GM12878 (cell line): ENCODE measurements at regions not wholly inside any gene's neighbourhood (a gene's known extent, or its start where the extent isn't known, plus 50 kb on each side); places are given as distances from the start of the nearest gene placed in this dataset.

Experiments used
- ATAC-seq: fragments of 200-7000 bp; cut with Tn5 transposase; 3 replicates; pipeline ENCODE4 v1.9.1; 2020; ENCODE audit warnings: mild to moderate bottlenecking, moderate library complexity
- BruUV-seq: library from RNA; stranded (reverse); fragments of 400-500 nt; replicated peaks from 2 replicates; lab custom pipeline; 2021; lab: Mats Ljungman, UMichigan
- CTCF ChIA-PET: fragments of 300-600 bp; sonication (Branson Sonifier 250); formaldehyde crosslinking; extraction: SDS; loops from one replicate; lab custom pipeline; 2021; ENCODE audit warnings: inconsistent platforms; lab: Yijun Ruan, JAX
- POLR2A ChIA-PET: fragments of 350-600 bp; formaldehyde crosslinking; extraction: SDS; loops from one replicate; lab custom pipeline; 2021; ENCODE audit warnings: inconsistent platforms; lab: Charles Lee
- RAD21 ChIA-PET: fragments of 300-600 bp; sonication (Branson Sonifier 250); formaldehyde crosslinking; loops from one replicate; lab custom pipeline; 2023; ENCODE audit warnings: antibody characterized with exemption; ENCODE audit not compliant: unreplicated experiment; lab: Charles Lee
- SMC1A ChIA-PET: fragments of 300-600 bp; sonication (Branson Sonifier 250); formaldehyde crosslinking; loops from one replicate; lab custom pipeline; 2023; ENCODE audit not compliant: unreplicated experiment, uncharacterized antibody; lab: Charles Lee
- DNase-seq: peaks from one replicate; pipeline ENCODE4 v3.0.0-alpha.2; 2011; ENCODE audit warnings: low read depth, low spot score
- FAIRE-seq: peaks from 3 replicates; lab custom pipeline; 2011; peaks lifted over from hg19 to GRCh38; lab: Jason Lieb, UNC
- H2AFZ ChIP-seq: 2 replicates; pipeline ENCODE4 v1.6.0; 2011; ENCODE audit warnings: low read depth, low read length, control low read depth; ENCODE audit not compliant: control insufficient read depth
- H3K27ac ChIP-seq: 2 replicates; pipeline ENCODE4 v1.5.1; 2011; ENCODE audit warnings: control low read depth; ENCODE audit not compliant: control insufficient read depth, insufficient read depth
- H3K27me3 ChIP-seq, 2 experiments: replicated peaks in 1 of 2; 2 replicates each; pipeline versions ENCODE4 v1.6.0 to v1.6.1; 2011; ENCODE audit warnings: low read length in 1 of 2; ENCODE audit not compliant: control insufficient read depth in 2 of 2, insufficient read depth in 2 of 2
- H3K36me3 ChIP-seq, 2 experiments: 2 replicates each; pipeline ENCODE4 v1.5.1; 2011; ENCODE audit warnings: low read length in 1 of 2; ENCODE audit not compliant: control insufficient read depth in 2 of 2, insufficient read depth in 2 of 2
- H3K4me1 ChIP-seq: 2 replicates; pipeline ENCODE4 v1.6.1; 2011; ENCODE audit warnings: mild to moderate bottlenecking, low read length, moderate library complexity, mixed read lengths; ENCODE audit not compliant: control insufficient read depth, insufficient read depth
- H3K4me2 ChIP-seq: 2 replicates; pipeline ENCODE4 v1.6.0; 2011; ENCODE audit warnings: control low read depth; ENCODE audit not compliant: control insufficient read depth, insufficient read depth
- H3K4me3 ChIP-seq: fragments of 200-600 bp; sonication (generic); 2 replicates; pipeline ENCODE4 v1.5.1; 2016
- H3K79me2 ChIP-seq: 2 replicates; pipeline ENCODE4 v1.6.0; 2011; ENCODE audit warnings: low read length; ENCODE audit not compliant: control insufficient read depth, insufficient read depth
- H3K9ac ChIP-seq: 2 replicates; pipeline ENCODE4 v1.8.0; 2011; ENCODE audit warnings: low read length, control low read depth, mixed read lengths; ENCODE audit not compliant: control insufficient read depth, insufficient read depth
- H3K9me3 ChIP-seq: replicated peaks from 3 replicates; pipeline ENCODE4 v1.5.1; 2011; ENCODE audit warnings: mild to moderate bottlenecking, low read length; ENCODE audit not compliant: control insufficient read depth, insufficient read depth
- H4K20me1 ChIP-seq: 2 replicates; pipeline ENCODE4 v1.6.0; 2011; ENCODE audit not compliant: control insufficient read depth, insufficient read depth
- BCL11A ChIP-seq: IDR thresholded peaks from 2 replicates; pipeline ENCODE4 v1.6.1; 2011; ENCODE audit warnings: low read depth, low read length
- CBX5 ChIP-seq: sonication (generic); IDR thresholded peaks from 2 replicates; pipeline ENCODE4 v1.6.1; 2016; ENCODE audit warnings: low read depth, moderate library complexity, mild to moderate bottlenecking, inconsistent platforms
- CHD4 ChIP-seq: fragments of 200-600 bp; sonication (generic); IDR thresholded peaks from 2 replicates; pipeline ENCODE4 v1.6.1; 2016; ENCODE audit warnings: mild to moderate bottlenecking
- EED ChIP-seq: sonication (generic); IDR thresholded peaks from 2 replicates; pipeline ENCODE4 v1.6.1; 2016; ENCODE audit warnings: antibody characterized with exemption, low read depth
- FOS ChIP-seq: IDR thresholded peaks from 3 replicates; pipeline ENCODE4 v1.6.1; 2011; ENCODE audit warnings: borderline replicate concordance; ENCODE audit not compliant: insufficient read length; ENCODE audit errors: extremely low read depth
- IKZF1 ChIP-seq: fragments of 450-650 bp; conservative IDR thresholded peaks from 2 replicates; pipeline ENCODE4 v1.6.1; 2017; ENCODE audit warnings: antibody characterized with exemption, mild to moderate bottlenecking
- IKZF2 ChIP-seq, 2 experiments: fragments of 450-650 bp; IDR thresholded peaks; 2 replicates each; pipeline ENCODE4 v1.6.1; 2017; ENCODE audit warnings: mild to moderate bottlenecking in 2 of 2, moderate library complexity in 2 of 2
- MTA2 ChIP-seq: fragments of 450-650 bp; IDR thresholded peaks from 2 replicates; pipeline ENCODE4 v1.6.1; 2016; ENCODE audit warnings: low read depth, mild to moderate bottlenecking, moderate library complexity
- MTA3 ChIP-seq: IDR thresholded peaks from 2 replicates; pipeline ENCODE4 v1.6.1; 2012; ENCODE audit warnings: low read length, inconsistent platforms, borderline replicate concordance
- NBN ChIP-seq: fragments of 450-650 bp; IDR thresholded peaks from 2 replicates; pipeline ENCODE4 v1.6.1; 2016
- NR2C2 ChIP-seq: IDR thresholded peaks from 2 replicates; pipeline ENCODE4 v1.6.1; 2011; ENCODE audit warnings: borderline replicate concordance, low read depth; ENCODE audit not compliant: control insufficient read depth, insufficient read length
- POLR2AphosphoS2 ChIP-seq: IDR thresholded peaks from 2 replicates; pipeline ENCODE4 v1.6.1; 2011; ENCODE audit warnings: low read depth, mild to moderate bottlenecking, low read length, improper control_type of control experiment, moderate library complexity
- RUNX3 ChIP-seq: IDR thresholded peaks from 2 replicates; pipeline ENCODE4 v1.6.1; 2012; ENCODE audit warnings: low read length, inconsistent platforms
- SPI1 ChIP-seq: IDR thresholded peaks from 2 replicates; pipeline ENCODE4 v1.6.1; 2011; ENCODE audit warnings: low read depth, mild to moderate bottlenecking, low read length, moderate library complexity, borderline replicate concordance; ENCODE audit not compliant: insufficient read depth
- SUPT20H ChIP-seq: IDR thresholded peaks from 2 replicates; pipeline ENCODE4 v1.6.1; 2011; ENCODE audit warnings: low read depth, mild to moderate bottlenecking, low read length, moderate library complexity, borderline replicate concordance; ENCODE audit not compliant: control insufficient read depth
- WGBS: methylation state at CpG from one replicate; pipeline ENCODE4 v1.1.6; 2016; ENCODE audit warnings: low lambda C conversion rate; ENCODE audit not compliant: insufficient replicate concordance, insufficient coverage; ENCODE audit errors: missing lambda C conversion rate; 5-methylcytosine and 5-hydroxymethylcytosine counted together
- in situ Hi-C: fragments of 300-500 bp; cut with MboI; formaldehyde crosslinking; loops from 9 replicates; pipeline ENCODE4 v1.14.3; 2018; ENCODE audit warnings: mixed read lengths
- intact Hi-C: fragments of 100-400 bp; cut with micrococcal nuclease; formaldehyde crosslinking; loops from one replicate; pipeline ENCODE4 v1.14.2; 2022; ENCODE audit not compliant: unreplicated experiment

GRCh38 chr2:199197448-199197847 lies 260.3 kb downstream of the SATB2 start:
- SMC1A ChIA-PET = interaction anchor here (1.0 to 2.5 kb wide), 5 partner anchors 11 to 286 kb away, joined by 3 to 11 read pairs (median 4); no protein-coding TSS in a partner anchor
- H3K36me3 ChIP-seq = no peaks in the 10 kb centered on the region
- peak; percentile 65 for ATAC-seq
- intact Hi-C loops = no loop called here
- 0 out of 2 replicates have a peak, but pooled peaks have one; percentile 18 for TF ChIP-seq BCL11A
- no peak for TF ChIP-seq NR2C2
- TF ChIP-seq CHD4 = no peak
- TF ChIP-seq RUNX3 = 0 out of 2 replicates have a peak, but pooled peaks have one; percentile 16
- TF ChIP-seq CBX5 = no peak
- TF ChIP-seq SUPT20H = no peak
- 0 out of 2 replicates have a peak, but pooled peaks have one; percentile 18 for TF ChIP-seq IKZF1
- no peak for TF ChIP-seq FOS
- TF ChIP-seq NBN = 0 out of 2 replicates have a peak, but pooled peaks have one; percentile 20
- no peak for TF ChIP-seq MTA3
- TF ChIP-seq SPI1 = peak; percentile 37; the same call in 1 of the 2 replicates
- TF ChIP-seq MTA2 = peak; percentile 58
- no peak for TF ChIP-seq EED
- no peak for TF ChIP-seq POLR2AphosphoS2
- TF ChIP-seq IKZF2 (IDR thresholded peaks at IDR 0.05) = peak in 1 of 2 experiments; percentile 39; a peak in 2 of 4 replicates
- BruUV-seq = no TSS peak
- H3K9me3 ChIP-seq = no peaks in the 10 kb centered on the region; the same call in 2 of the 3 replicates
- WGBS = 0% methylated on average over 1 of the region's 1 CpG
- H3K27ac ChIP-seq = no peak overlapping the region
- RAD21 ChIA-PET = interaction anchor here (0.8 to 1.0 kb wide), 2 partner anchors 32 to 292 kb away, joined by 3 read pairs; no protein-coding TSS in a partner anchor
- H3K4me1 ChIP-seq = no peaks in the 10 kb centered on the region
- FAIRE-seq = no peak
- CTCF ChIA-PET = interaction anchor here (1.2 to 1.7 kb wide), 2 partner anchors 10 to 60 kb away, joined by 4 read pairs; no protein-coding TSS in a partner anchor
- POLR2A ChIA-PET = interaction anchor here (1.4 kb wide), 1 partner anchor 33 kb away, joined by 3 read pairs; no protein-coding TSS in a partner anchor
- peak; percentile 19 for DNase-seq
- H3K27me3 ChIP-seq = no peaks in the 10 kb centered on the region
- H3K79me2 ChIP-seq = no peaks in the 10 kb centered on the region
- H3K4me2 ChIP-seq = no peak overlapping the region
- no peak overlapping the region for H3K9ac ChIP-seq
- H4K20me1 ChIP-seq = no peaks in the 10 kb centered on the region
- H3K4me3 ChIP-seq = no peak overlapping the region
- in situ Hi-C loops = no loop called here
- no peak overlapping the region for H2AFZ ChIP-seq
